ENCODE measurements at regions not wholly inside any gene's neighbourhood (a gene's known extent, or its start where the extent isn't known, plus 50 kb on each side); places are given as distances from the start of the nearest gene placed in this dataset.

DNA sequence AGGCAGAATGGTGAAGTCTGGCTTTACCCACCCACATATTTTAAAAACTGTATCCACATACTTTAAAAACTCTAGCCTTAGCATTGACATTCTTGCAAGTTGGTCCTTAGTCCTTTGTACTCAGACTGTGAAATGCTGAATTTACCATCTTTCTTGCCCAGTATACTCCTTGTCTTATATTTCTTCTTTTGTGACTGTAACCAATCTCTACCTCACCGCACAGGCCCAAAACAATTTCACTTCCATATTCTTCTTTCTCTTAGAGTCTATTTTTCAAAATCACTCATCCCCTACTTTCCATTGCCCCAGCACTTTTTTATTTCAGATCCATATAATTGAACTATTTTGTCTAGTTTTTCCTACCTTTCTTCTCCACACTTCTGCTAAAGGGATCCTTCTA, 892.4 kb upstream of the B3GALT2 start:
- TF ChIP-seq TAF1 (IDR thresholded peaks at IDR 0.05; ENCODE audit: borderline replicate concordance, insufficient read depth, low read length) (no peak), REST (IDR thresholded peaks at IDR 0.05; ENCODE audit: insufficient read depth in 1 of 2, low read depth in 2 of 2, low read length in 2 of 2) (no peak), FOXP2 (optimal IDR thresholded peaks at IDR 0.05; ENCODE audit: borderline replicate concordance, extremely low read depth, extremely low read length, insufficient read depth) (no peak)

GRCh38 chr1:194076646-194077045, 890.2 kb upstream of the B3GALT2 start:
- no peak for TF ChIP-seq REST (IDR thresholded peaks at IDR 0.05; ENCODE audit: insufficient read depth in 1 of 2, low read depth in 2 of 2, low read length in 2 of 2)
- TF ChIP-seq FOXP2 (optimal IDR thresholded peaks at IDR 0.05; ENCODE audit: borderline replicate concordance, extremely low read depth, extremely low read length, insufficient read depth), result no peak
- no peak for TF ChIP-seq TAF1 (IDR thresholded peaks at IDR 0.05; ENCODE audit: borderline replicate concordance, insufficient read depth, low read length)
- no peak for TF ChIP-seq POLR2AphosphoS5 (IDR thresholded peaks at IDR 0.05; ENCODE audit: low read depth, low read length)
- TF ChIP-seq SIN3A (IDR thresholded peaks at IDR 0.05; ENCODE audit: borderline replicate concordance, insufficient read depth, low read length), result no peak

DNA sequence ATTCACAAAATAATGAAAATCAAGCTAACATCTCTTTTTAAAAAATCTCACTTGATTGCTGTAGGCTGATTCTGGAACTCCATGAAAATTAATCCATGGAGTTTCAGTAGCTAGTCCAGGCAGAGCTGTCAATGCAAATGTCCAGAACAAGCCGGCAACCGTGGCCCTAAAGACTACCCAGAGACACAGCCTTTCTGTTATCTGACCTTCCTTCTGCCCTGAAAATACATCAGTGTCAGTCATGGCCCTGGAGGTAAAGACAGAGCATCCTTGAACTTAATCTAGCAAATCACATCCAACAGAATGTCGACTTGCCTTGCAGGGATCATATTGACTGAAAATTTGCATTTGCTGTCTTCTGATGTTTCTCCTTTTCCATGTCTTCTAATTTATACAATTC, 887.4 kb upstream of the B3GALT2 start:
- no peak for TF ChIP-seq POLR2AphosphoS5 (IDR thresholded peaks at IDR 0.05; ENCODE audit: low read depth, low read length)
- TF ChIP-seq FOXP2 (optimal IDR thresholded peaks at IDR 0.05; ENCODE audit: borderline replicate concordance, extremely low read depth, extremely low read length, insufficient read depth), result no peak

GRCh38 chr1:194071205-194071604, 884.8 kb upstream of the B3GALT2 start:
- TF ChIP-seq TAF1 (IDR thresholded peaks at IDR 0.05; ENCODE audit: borderline replicate concordance, insufficient read depth, low read length) (no peak), REST (IDR thresholded peaks at IDR 0.05; ENCODE audit: insufficient read depth in 1 of 2, low read depth in 2 of 2, low read length in 2 of 2) (no peak), POLR2AphosphoS5 (IDR thresholded peaks at IDR 0.05; ENCODE audit: low read depth, low read length) (no peak), FOXP2 (optimal IDR thresholded peaks at IDR 0.05; ENCODE audit: borderline replicate concordance, extremely low read depth, extremely low read length, insufficient read depth) (no peak), SIN3A (IDR thresholded peaks at IDR 0.05; ENCODE audit: borderline replicate concordance, insufficient read depth, low read length) (no peak)

- TF ChIP-seq REST (IDR thresholded peaks at IDR 0.05; ENCODE audit: insufficient read depth in 1 of 2, low read depth in 2 of 2, low read length in 2 of 2) (no peak), POLR2AphosphoS5 (IDR thresholded peaks at IDR 0.05; ENCODE audit: low read depth, low read length) (no peak), TAF1 (IDR thresholded peaks at IDR 0.05; ENCODE audit: borderline replicate concordance, insufficient read depth, low read length) (no peak), SIN3A (IDR thresholded peaks at IDR 0.05; ENCODE audit: borderline replicate concordance, insufficient read depth, low read length) (no peak), FOXP2 (optimal IDR thresholded peaks at IDR 0.05; ENCODE audit: borderline replicate concordance, extremely low read depth, extremely low read length, insufficient read depth) (no peak)
Observed at GRCh38 chr1:194069831-194070218, 883.4 kb upstream of the B3GALT2 start.
